Right ventricle myocardium superior (tissue), 1 donor: ENCODE measurements at regions not wholly inside any gene's neighbourhood (a gene's known extent, or its start where the extent isn't known, plus 50 kb on each side); places are given as distances from the start of the nearest gene placed in this dataset.
A peak's percentile ranks its signal among the peaks of the same experiment; 100 is the strongest.
"Not testable (repeated sequence)": the region's sequence is repeated elsewhere in the genome, so short reads cannot be mapped to it uniquely, and the experiment has no call there.

Experiments
- ATAC-seq: fragments of 200-7000 bp; cut with Tn5 transposase; one replicate; pipeline ENCODE4 v1.9.1; 2020; ENCODE audit warnings: mild to moderate bottlenecking; ENCODE audit not compliant: poor library complexity
- DNase-seq: peaks from one replicate; pipeline ENCODE4 v3.0.0-alpha.2; 2020
- intact Hi-C: fragments of 100-400 bp; cut with DNase I; formaldehyde crosslinking; loops from one replicate; pipeline ENCODE4 v1.11.2; 2022
- donor health status: DM: no; HTN: yes; CAD: no; lungs with severe emphysema.

DNA sequence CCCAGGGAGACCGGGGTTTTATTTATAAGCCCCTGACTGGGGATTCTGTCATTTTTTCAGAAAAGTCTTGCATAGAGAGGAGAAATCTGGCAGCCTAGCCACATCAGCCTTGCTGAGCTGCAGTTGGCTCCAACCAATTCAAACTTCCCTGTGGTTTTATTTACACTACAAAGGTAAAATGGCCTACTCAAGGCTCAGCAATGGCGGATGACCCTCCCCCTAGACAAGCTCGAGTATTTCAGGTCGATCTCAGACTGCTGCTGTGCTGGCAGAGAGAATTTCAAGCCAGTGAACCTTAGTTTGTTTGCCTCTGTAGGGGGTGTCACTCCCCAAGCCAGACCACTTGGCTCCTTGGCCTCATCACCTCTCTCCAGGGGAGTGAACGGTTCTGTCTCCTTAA, 52.9 kb downstream of the CDY2A start:
- ATAC-seq, DNase-seq, intact Hi-C loops: not testable (repeated sequence)

DNA sequence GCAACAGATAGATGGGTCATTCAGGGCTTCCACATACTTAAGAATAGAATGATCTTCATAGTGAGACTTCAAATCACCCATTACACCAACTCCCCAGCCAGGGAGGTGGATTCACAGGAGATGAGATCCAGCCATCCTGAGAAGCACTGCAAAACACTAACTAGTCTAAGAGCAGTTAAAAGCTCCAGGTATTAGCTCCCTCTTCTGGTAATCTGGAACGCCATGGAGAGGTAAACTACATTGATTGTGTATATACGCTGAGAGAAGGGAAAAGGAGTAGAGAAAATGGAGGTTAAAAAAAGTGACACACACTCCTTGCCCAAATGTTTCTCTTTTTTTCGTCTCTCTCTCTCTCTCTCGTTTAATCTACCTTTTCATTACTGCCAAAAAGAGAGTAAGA, 60.3 kb downstream of the CDY2A start:
- intact Hi-C loops, ATAC-seq: not testable (repeated sequence)

DNA sequence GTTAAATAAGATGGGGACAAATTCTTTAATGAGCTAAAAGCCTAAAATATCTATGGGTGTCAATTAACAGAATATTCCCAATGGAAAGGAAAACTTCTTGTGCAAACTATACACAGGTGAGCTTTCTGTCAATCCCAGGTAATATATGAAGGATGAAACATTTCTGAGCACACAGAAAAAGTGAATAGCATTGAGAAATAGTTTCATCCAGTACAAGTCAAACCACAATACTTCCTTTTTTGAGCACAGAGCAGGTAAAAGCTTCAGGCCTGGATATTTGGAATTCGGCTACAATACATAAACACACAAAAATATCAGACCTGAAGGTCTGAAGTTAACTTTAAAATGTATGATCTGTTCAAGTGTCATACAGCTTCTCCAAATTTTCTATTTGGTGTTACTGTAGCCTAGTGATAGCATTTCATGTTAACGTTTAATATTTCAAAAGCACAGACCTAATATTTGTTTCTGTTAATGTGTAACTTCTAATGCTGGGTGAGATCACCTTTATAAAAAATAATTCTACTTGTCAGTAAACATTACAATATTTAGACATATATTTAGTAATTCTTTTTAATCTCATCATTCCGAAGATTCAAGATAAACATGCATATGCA, 60.9 kb downstream of the CDY2A start:
- DNase-seq, intact Hi-C loops, ATAC-seq: not testable (repeated sequence)

More for the DNA sequence above, 60.3 kb downstream of the CDY2A start:
- DNase-seq, result not testable (repeated sequence)

DNA sequence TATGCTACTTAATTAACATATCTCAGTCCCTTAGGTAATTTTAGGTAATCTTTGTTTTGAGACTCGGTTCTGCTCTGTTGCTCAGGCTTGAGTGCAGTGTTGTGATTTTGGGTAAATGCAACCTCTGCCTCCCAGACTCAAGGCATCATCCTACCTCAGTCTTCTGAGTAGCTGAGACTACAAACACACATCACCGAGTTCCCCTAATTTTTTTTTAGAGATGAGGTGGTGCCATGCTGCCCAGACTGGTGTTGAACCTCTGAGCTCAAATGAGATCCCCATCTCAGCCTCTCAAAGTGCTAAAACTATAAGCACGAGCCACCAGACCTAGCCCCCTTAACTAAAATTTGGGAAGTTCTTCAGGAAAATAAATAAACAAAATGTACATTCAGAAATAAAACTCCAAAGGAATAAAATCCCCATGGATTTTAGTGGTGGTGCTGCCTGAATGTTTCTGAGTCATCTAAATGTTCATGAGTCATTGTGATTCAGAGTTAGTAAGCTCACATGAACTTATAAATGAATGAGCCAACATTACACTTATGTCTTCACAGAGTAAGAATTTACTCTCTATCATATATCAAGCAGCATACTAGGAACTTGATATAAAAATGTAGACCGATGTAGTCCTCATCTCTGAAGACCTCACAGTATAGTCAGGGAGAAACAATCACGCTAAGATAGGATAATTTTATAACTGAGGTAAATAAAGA, 62.5 kb downstream of the CDY2A start:
- intact Hi-C loops, DNase-seq, ATAC-seq: not testable (repeated sequence)

DNA sequence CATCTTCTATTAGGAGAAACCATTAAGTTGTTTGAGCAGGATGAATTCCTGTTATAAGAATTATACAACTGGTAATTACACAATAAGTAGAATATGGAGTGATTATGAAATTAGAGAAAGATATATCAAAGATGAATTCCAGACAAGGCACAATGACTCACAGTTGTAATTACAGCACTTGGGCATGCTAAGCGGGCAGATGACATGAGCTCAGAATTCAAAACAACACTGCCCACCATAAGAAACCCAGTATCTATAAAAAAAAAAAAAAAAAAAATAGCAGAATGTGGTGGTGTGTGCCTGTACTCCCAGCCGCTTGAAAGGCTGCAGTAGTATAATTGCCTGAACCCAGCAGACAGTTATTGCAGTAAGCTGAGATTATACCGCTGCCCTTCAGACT, 67.4 kb downstream of the CDY2A start:
- ATAC-seq, DNase-seq, intact Hi-C loops: not testable (repeated sequence)

DNA sequence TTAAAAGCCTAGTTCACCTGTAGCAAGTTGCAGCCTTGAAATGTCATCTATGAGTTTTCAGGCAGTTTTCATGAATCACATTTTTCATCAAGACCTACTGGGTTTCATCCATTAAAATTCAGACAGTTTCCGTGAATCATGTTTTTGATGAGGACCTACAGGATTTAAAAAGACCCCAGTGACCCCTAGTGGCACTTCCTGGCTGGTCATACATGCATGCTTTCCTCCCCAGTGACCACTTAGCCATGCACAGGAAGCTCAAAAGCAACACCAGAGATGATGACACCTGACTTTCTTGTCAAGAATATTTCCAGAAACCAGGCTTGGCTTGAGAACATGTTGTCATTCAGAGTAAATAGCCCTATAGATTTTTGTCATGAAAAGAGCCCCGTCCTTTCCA, 80.1 kb downstream of the CDY2A start:
- ATAC-seq, intact Hi-C loops, DNase-seq: not testable (repeated sequence)

DNA sequence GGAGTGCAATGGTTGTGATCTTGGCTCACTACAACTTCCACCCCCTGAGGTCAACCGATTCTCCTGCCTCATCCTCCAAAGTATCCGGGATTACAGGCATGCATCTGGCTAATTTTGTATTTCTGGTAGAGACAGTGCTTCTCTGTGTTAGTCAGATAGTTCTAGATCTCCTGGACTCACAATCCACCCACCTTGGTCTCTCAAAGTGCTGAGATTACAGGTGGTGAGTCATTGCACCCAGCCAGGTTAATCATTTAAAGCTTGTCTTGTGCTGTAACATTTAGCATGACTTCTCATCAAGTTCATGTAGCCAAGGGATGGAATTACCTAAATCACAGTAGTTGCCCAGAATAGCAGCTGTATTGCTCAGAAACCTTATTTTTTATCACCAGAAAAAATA, 92.8 kb downstream of the CDY2A start:
- intact Hi-C loops, ATAC-seq, DNase-seq: not testable (repeated sequence)

DNA sequence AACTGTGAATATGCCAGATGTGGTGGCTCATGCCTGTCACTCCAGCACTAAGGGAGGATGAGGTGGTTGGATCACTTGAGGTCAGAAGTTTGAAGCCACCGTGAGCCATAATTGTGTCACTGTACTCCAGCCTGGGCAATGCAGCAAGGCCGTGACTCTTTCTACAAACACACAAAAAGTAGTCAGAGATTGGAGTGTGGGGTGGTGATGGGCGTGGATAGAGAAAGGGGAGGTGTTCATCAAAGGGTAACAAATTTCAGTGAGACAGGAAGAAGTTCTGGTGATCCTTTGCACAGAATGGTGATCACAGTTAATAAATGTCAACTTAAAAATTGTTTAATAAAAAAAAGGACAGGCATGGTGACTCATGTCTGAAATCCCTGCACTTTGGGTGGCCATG, 112.1 kb downstream of the CDY2A start:
- intact Hi-C loops, ATAC-seq, DNase-seq: not testable (repeated sequence)

DNA sequence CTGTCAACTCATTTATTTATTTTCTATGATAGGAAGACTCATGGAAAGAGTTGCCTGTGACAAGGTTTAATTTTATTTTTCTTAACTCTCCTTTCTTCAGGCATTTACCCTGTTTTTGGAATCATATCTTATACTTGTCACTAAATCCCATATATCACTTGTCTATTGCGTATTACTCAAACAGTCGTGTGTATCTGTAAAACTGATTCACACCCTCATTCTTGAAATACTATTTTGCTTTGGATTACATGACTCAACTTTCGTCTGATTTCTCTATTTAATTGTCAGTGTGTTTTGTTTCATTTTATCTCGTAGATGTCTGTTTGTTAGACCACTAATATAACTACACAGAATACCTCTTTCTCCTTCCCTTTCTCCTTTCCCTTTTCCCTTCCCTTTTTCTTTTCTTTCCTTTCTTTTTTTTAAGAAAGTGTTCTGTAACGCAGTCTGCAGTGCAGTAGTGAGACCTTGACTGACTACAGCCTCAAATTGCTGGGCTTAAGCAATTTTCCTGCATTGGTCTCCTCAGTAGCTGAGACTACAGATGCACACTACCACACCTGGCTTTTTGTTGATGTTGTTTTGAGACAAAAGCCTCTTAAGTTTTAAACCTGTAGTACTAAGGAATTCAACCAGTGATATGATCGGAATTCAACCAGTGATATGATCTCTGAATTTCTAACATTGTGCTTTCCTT, 113.9 kb downstream of the CDY2A start:
- DNase-seq, ATAC-seq, intact Hi-C loops: not testable (repeated sequence)

DNA sequence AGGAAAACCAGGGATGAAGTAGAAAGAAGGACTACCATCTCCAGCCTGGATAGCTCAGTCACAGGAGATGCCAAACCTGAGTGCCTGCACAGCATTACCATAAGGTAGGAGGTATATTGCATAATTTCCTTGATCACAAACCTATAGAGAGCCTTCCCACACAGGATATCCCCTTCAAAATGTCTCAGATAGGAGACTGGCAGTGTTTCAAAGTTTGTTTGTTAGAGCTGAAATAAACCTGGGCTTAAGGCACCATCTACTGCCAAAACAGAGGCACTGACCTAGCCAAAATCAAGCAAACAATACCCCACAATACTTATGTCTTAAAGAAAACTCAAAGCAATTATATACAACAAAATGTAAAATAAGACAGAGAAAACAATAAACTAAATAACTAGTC, 120.8 kb downstream of the CDY2A start:
- DNase-seq, ATAC-seq, intact Hi-C loops: not testable (repeated sequence)

DNA sequence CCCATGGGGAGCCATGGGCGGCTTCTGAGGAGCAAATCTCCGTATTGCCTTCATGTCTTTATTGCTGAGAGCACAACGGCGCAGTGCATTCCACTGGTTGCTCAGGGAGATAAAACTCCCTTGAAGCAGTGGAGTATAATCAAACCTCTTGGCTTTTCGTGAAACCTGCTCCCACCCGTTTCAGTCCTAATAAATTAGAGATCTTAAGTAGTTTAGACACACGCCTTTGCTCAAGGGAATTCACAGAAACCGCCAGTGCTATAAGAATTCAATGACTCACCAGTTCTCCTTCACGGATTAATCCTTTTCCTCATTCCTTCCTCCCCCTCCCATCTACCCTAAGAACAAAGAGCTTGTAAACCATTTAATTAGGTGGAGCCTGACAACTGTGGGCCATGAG, 127.0 kb downstream of the CDY2A start:
- DNase-seq, ATAC-seq, intact Hi-C loops: not testable (repeated sequence)

DNA sequence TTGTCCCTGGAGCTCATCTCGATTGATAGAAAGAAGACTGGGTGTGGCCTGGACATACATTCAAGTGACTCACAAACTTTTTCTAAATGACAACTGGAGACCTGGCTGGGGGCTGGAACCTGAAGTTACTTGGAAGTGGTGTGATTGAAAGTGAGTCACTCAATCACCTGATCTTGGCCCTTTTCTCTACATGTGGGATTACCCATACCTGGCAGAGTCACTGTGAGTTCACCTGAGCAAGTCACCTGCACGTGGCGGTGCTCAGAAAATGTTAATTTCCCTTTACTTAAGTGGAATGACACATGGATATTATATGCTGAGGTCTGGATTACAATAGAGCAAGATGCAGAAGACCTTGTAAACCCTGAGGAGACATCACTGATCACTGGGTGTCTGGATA, 140.2 kb downstream of the CDY2A start:
- DNase-seq, intact Hi-C loops, ATAC-seq: not testable (repeated sequence)

DNA sequence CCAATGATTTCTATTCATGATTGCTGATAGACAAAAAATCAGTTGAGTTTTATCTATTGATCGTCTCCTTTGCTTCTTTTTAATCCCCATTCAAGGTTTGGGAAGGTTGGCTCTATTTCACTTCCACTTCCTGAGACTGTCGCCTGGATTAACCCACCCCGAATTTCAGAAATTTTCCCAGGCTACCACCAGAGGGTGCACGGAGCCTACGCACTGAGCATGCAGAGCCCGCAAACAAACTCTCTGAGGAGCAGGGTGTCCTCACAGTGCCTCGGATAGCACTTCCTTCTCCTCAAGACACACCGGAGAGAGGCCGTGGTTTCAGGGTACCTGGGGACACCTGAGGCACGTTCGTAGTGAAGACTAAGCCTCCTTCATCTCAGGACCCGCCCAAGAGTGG, 150.5 kb downstream of the CDY2A start:
- DNase-seq, intact Hi-C loops: not testable (repeated sequence)
- ATAC-seq, result peak; percentile 79

DNA sequence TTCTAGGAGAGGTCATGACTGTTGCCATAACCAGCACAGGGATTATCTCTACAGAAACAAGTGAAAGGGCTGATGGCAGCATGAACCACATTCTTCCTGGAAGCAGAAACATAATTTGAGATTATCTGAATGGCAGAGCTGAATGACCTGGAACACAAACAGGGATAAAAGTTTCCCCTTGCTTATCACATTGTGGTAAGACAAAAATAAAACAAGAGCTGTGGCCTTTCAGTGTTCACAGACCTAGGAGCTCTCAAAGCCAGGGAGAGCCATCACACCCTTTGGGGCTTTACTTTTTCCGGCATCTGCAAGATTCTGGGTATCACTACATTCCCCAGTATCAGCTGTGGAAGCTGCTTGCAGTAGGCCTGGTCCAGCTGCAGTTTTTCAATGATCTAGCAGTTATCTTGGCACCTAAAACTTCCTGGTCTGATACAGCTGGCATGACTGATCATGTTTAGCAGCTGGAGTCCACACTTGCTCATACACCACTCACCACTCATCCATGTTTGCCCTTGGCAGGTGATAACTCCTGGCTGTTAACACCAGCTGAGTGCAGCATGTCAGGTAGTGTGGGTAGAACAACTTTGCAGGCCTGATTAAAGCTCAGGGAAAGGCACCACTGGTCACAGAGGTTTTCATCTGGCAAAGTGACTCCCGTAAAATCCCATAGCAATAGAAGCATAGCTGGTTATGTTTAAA, 163.5 kb downstream of the CDY2A start:
- intact Hi-C loops, DNase-seq: not testable (repeated sequence)
- peak; percentile 95 for ATAC-seq

DNA sequence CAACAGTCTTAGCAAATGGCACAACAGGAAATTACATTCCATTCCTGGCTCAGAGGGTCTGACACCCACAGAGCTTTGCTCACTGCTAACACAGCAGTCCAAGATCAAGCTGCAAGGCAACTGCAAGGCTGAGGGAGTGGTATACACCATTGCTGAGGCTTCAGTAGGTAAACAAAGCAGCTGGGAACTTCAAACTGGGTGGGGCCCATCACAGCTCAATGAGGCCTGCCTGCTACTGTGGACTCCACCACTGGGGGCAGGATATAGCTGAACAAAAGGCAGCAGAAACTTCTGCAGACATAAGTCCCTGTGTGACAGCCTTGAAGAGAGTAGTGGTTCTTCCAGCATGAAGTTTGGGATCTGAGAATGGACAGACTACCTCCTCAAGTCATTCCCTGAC, 212.0 kb downstream of the CDY2A start:
- intact Hi-C loops, ATAC-seq, DNase-seq: not testable (repeated sequence)

DNA sequence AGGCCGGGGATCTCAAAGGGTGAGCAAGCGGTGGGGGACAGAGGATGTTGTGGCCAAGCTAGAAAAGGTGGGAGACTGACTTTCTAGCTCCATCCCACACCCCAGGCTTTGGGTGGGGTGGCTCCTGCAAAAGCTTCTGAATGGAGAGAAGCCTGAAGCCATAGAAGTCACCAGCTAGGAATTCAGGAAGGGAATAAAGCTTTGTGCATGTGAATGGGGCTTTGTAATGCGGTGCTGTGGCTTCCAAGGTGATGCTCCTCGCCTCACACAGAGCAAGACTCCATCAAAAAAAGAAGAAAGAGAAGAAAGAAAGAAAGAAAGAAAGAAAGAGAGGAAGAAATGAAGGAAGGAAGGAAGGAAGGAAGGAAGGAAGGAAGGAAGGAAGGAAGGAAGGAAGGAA, 237.0 kb downstream of the CDY2A start:
- ATAC-seq, intact Hi-C loops: not testable (repeated sequence)

DNA sequence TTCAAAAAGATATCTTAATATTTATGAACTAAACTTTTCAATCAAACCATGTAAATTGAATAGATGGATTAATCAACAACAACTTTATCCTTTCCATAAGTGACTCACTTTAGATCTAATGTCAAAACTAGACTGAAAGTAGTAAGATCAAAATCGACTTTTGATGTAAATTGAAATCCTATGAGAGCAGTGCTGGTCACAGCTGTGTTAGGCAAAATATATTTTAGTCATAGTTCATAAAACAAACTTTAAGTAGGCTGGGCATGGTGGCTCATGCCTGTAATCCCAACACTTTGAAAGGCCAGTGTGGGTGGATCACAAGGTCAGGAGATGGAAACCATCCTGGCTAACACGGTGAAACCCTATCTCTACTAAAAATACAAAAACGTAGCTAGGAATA, 245.5 kb downstream of the CDY2A start:
- ATAC-seq, DNase-seq, intact Hi-C loops: not testable (repeated sequence)

More for the DNA sequence above, 237.0 kb downstream of the CDY2A start:
- DNase-seq, result not testable (repeated sequence)

DNA sequence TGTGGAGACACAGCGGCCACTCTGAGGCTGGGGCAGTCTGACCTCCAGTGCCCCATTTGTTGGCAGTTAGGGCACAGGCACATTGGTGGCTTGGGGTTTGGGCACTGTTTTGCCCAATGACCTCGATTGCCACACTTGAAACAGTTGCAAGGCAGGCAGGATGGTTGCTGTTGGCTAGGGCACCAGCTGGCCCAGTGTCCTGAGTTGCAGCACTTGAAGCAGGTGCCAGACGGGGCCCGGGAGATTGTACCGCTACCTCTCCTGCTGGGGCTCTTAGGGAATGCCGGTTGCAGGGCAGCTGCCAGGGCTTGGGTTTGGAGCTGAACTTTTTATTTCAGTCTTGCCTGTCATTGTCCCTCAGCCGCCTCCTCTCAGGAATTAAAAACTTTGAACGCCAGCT, 252.2 kb upstream of the HSFY1 start:
- intact Hi-C loops, result not testable (repeated sequence)

DNA sequence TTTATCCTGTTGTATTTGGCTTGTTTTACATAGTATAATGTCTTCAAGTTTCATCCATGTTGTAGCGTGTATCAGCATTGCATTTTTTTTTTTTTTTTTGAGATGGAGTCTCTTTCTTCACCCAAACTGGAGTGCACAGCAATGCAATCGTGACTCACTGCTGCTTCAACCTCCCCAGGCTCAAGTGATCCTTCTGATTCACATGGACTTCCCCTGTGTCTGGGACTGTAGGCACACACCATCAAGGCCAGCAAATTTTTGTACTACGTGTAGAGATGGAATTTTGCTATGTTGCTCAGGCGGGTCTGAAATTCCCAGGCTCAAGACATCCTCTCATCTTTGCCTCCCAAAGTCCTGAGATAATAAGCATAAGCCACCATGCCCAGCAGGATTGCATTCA, 248.1 kb upstream of the HSFY1 start:
- ATAC-seq, intact Hi-C loops, DNase-seq: not testable (repeated sequence)

More for the DNA sequence above, 252.2 kb upstream of the HSFY1 start:
- not testable (repeated sequence) for ATAC-seq, DNase-seq
